ENCODE measurements at regions not wholly inside any gene's neighbourhood (a gene's known extent, or its start where the extent isn't known, plus 50 kb on each side); places are given as distances from the start of the nearest gene placed in this dataset.

DNA sequence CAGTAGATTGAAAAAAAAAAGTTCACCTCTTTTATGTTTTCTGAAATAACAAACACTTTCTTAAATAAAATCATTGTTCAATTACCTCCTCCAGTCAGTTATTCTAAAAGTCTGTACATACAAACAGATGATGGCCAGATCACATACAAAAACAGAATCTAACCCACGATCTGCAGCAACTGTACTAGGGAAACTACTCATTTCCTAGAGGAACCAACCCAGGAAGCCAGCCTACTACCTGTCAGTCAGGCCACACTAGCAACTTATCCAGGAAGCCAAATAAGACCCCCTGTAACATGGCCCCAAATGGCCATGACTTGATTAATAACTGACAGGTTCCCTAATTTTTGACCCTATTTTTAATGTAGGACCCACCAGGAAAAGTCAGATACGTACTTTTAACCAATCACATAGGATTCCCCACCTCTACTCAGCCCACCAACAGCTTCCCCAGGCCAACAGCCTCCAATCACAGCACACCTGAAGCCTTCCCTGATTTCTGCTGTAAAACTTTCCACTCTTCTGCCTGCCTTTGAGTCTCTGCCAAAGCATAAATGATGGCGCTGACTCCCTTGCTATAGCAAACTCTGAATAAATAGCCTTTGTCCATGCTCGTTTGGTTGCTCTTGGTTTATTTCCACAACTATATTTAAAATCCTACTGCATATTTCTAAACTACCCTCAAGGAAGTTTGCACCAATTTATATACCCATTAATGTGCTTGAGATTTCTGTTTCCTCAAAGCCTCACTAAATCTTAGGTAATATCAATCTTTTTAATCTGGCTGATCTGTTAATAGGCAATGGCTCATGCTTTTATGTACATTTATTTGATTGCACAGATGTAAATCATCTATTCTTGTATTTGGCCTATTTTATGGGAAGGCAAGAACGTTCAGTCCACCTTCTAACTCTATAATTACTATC lies 486.4 kb downstream of the FBXO15 start:
- no peak overlapping the region for H3K14ac ChIP-seq (ENCODE audit: low read length in 2 of 2)
- H2AK5ac ChIP-seq (ENCODE audit: low read length, severe bottlenecking): no peak overlapping the region
- H3K18ac ChIP-seq (ENCODE audit: low read depth in 1 of 2, low read length in 2 of 2): no peak overlapping the region
- no peak overlapping the region for H2BK5ac ChIP-seq (ENCODE audit: low read depth, low read length, poor library complexity, severe bottlenecking)
- no peaks in the 10 kb centered on the region for H3K36me3 ChIP-seq (ENCODE audit: control insufficient read depth in 1 of 2, insufficient read depth in 2 of 2, low read depth in 1 of 2, low read length in 2 of 2)
- H4K8ac ChIP-seq (ENCODE audit: low read length): no peak overlapping the region
- H3K4ac ChIP-seq (ENCODE audit: low read depth in 1 of 2, low read length in 2 of 2): no peak overlapping the region
- WGBS: 87% methylated on average over 4 of the region's 5 CpGs
- no peak overlapping the region for H3K23ac ChIP-seq (ENCODE audit: low read length in 2 of 2)
- no peaks in the 10 kb centered on the region for H3K27me3 ChIP-seq (ENCODE audit: control insufficient read depth in 1 of 2, insufficient read depth in 1 of 2, low read length in 2 of 2)
- no peak overlapping the region for H2BK12ac ChIP-seq (ENCODE audit: low read length in 2 of 2)
- no peak overlapping the region for H2BK15ac ChIP-seq (ENCODE audit: low read depth, poor library complexity, severe bottlenecking)
- no peaks in the 10 kb centered on the region for H3K4me1 ChIP-seq (ENCODE audit: control insufficient read depth, insufficient read depth, low read depth, low read length)
- no peaks in the 10 kb centered on the region for H3K79me1 ChIP-seq (replicated peaks; ENCODE audit: low read length, poor library complexity, severe bottlenecking)
- H3K4me3 ChIP-seq (ENCODE audit: insufficient read depth in 1 of 2, low read depth in 1 of 2, low read length in 2 of 2): no peak overlapping the region
- no peak overlapping the region for H3K4me2 ChIP-seq (ENCODE audit: low read length, poor library complexity, severe bottlenecking)
- H3K27ac ChIP-seq (ENCODE audit: low read length, poor library complexity, severe bottlenecking): no peak overlapping the region
- no peak for DNase-seq
- no peaks in the 10 kb centered on the region for H3K9me3 ChIP-seq (ENCODE audit: control insufficient read depth, low read length)
- no peak overlapping the region for H4K91ac ChIP-seq (ENCODE audit: low read length)
- H3K9ac ChIP-seq (ENCODE audit: low read length): no peak overlapping the region
- H2AFZ ChIP-seq (ENCODE audit: low read depth, low read length): no peak overlapping the region
- H2BK120ac ChIP-seq (ENCODE audit: low read depth, low read length): no peak overlapping the region

DNA sequence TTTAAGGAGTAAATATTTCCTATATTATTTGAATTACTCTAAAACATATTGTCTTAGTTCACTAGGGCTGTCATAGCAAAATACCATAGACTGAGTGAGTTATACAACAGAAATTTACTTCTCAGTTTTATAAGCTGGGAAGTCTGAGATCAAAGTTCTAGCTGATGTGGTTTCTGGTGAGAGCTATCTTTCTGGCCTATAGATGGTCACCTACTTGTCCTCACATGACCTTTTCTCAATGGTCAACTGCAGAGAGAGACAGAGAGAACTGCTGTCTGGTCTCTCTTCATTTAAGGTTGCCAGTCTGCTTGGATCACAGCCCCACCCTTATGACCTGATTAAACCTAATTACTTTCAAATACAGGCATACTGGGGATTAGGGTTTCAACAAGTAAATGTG lies 490.9 kb downstream of the FBXO15 start:
- H2BK12ac ChIP-seq (ENCODE audit: low read length in 2 of 2): no peak overlapping the region
- no peak overlapping the region for H4K91ac ChIP-seq (ENCODE audit: low read length)
- H4K8ac ChIP-seq (ENCODE audit: low read length): no peak overlapping the region
- H2BK5ac ChIP-seq (ENCODE audit: low read depth, low read length, poor library complexity, severe bottlenecking): no peak overlapping the region
- no peaks in the 10 kb centered on the region for H3K4me1 ChIP-seq (ENCODE audit: control insufficient read depth, insufficient read depth, low read depth, low read length)
- H3K27me3 ChIP-seq (ENCODE audit: control insufficient read depth in 1 of 2, insufficient read depth in 1 of 2, low read length in 2 of 2): no peaks in the 10 kb centered on the region
- no peak overlapping the region for H3K14ac ChIP-seq (ENCODE audit: low read length in 2 of 2)
- no peak overlapping the region for H2AK5ac ChIP-seq (ENCODE audit: low read length, severe bottlenecking)
- H2BK120ac ChIP-seq (ENCODE audit: low read depth, low read length): no peak overlapping the region
- H3K18ac ChIP-seq (ENCODE audit: low read depth in 1 of 2, low read length in 2 of 2): no peak overlapping the region
- H2AFZ ChIP-seq (ENCODE audit: low read depth, low read length): no peak overlapping the region
- H3K4me2 ChIP-seq (ENCODE audit: low read length, poor library complexity, severe bottlenecking): no peak overlapping the region
- H3K79me1 ChIP-seq (replicated peaks; ENCODE audit: low read length, poor library complexity, severe bottlenecking): no peaks in the 10 kb centered on the region
- no peak overlapping the region for H2BK15ac ChIP-seq (ENCODE audit: low read depth, poor library complexity, severe bottlenecking)
- no peak for DNase-seq
- no peak overlapping the region for H3K27ac ChIP-seq (ENCODE audit: low read length, poor library complexity, severe bottlenecking)
- no peak overlapping the region for H3K23ac ChIP-seq (ENCODE audit: low read length in 2 of 2)
- H3K9ac ChIP-seq (ENCODE audit: low read length): no peak overlapping the region
- no peak overlapping the region for H3K4me3 ChIP-seq (ENCODE audit: insufficient read depth in 1 of 2, low read depth in 1 of 2, low read length in 2 of 2)
- no peak overlapping the region for H3K4ac ChIP-seq (ENCODE audit: low read depth in 1 of 2, low read length in 2 of 2)
- H3K9me3 ChIP-seq (ENCODE audit: control insufficient read depth, low read length): no peaks in the 10 kb centered on the region
- H3K36me3 ChIP-seq (ENCODE audit: control insufficient read depth in 1 of 2, insufficient read depth in 2 of 2, low read depth in 1 of 2, low read length in 2 of 2): no peaks in the 10 kb centered on the region

DNA sequence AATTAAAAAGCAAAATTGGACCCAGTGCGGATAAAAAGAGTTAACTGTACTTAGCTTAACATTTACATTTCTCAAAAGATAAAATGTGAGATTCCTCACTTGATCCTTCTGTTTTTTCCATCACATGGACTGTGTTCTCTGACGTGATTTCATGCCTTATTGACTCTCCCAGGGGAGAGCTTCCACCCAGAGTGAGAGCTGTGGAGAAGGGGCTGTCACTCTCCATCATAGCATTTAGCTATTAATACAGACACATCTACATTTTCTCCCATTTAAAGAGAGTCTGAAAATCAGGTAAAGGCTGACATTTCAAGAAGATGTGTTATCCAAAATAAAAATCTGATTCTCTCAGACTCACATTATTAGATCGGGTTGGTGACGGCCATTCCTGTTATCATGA lies 493.8 kb downstream of the FBXO15 start:
- Histone ChIP-seq H3K79me1 (replicated peaks; ENCODE audit: low read length, poor library complexity, severe bottlenecking) (no peaks in the 10 kb centered on the region), H3K9me3 (ENCODE audit: control insufficient read depth, low read length) (no peaks in the 10 kb centered on the region), H2AFZ (ENCODE audit: low read depth, low read length) (no peak overlapping the region), H3K4ac (ENCODE audit: low read depth in 1 of 2, low read length in 2 of 2) (no peak overlapping the region), H2BK12ac (ENCODE audit: low read length in 2 of 2) (no peak overlapping the region), H3K4me3 (ENCODE audit: insufficient read depth in 1 of 2, low read depth in 1 of 2, low read length in 2 of 2) (no peak overlapping the region), H2BK15ac (ENCODE audit: low read depth, poor library complexity, severe bottlenecking) (no peak overlapping the region), H3K23ac (ENCODE audit: low read length in 2 of 2) (no peak overlapping the region), H3K14ac (ENCODE audit: low read length in 2 of 2) (no peak overlapping the region), H2BK120ac (ENCODE audit: low read depth, low read length) (no peak overlapping the region), H3K4me1 (ENCODE audit: control insufficient read depth, insufficient read depth, low read depth, low read length) (no peaks in the 10 kb centered on the region), H2BK5ac (ENCODE audit: low read depth, low read length, poor library complexity, severe bottlenecking) (no peak overlapping the region), H4K8ac (ENCODE audit: low read length) (no peak overlapping the region), H3K9ac (ENCODE audit: low read length) (no peak overlapping the region), H3K18ac (ENCODE audit: low read depth in 1 of 2, low read length in 2 of 2) (no peak overlapping the region), H4K91ac (ENCODE audit: low read length) (no peak overlapping the region), H3K27me3 (ENCODE audit: control insufficient read depth in 1 of 2, insufficient read depth in 1 of 2, low read length in 2 of 2) (no peaks in the 10 kb centered on the region), H3K27ac (ENCODE audit: low read length, poor library complexity, severe bottlenecking) (no peak overlapping the region), H3K4me2 (ENCODE audit: low read length, poor library complexity, severe bottlenecking) (no peak overlapping the region), H3K36me3 (ENCODE audit: control insufficient read depth in 1 of 2, insufficient read depth in 2 of 2, low read depth in 1 of 2, low read length in 2 of 2) (no peaks in the 10 kb centered on the region), H2AK5ac (ENCODE audit: low read length, severe bottlenecking) (no peak overlapping the region)
- 92% methylated on average over 4 of the region's 4 CpGs for WGBS
- no peak for DNase-seq

DNA sequence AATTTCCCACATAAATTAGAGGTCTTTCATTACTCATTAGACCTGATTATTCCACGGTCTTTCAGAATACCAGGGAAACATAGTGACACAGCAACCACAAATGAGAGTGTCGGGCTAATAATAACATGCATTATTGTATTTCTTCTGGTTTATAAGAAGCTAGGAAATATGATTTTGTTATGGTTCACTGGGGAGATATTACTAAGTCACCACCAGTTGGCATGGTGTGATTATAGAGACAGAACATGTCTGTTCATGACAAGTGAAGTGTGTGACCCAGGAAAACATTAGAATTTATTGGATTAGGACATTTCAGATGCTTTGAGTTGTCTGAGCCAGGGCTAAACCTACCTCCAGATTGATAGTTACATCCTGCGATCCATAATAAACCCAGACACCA lies 494.4 kb downstream of the FBXO15 start:
- H3K4ac ChIP-seq (ENCODE audit: low read depth in 1 of 2, low read length in 2 of 2): no peak overlapping the region
- H3K4me3 ChIP-seq (ENCODE audit: insufficient read depth in 1 of 2, low read depth in 1 of 2, low read length in 2 of 2): no peak overlapping the region
- DNase-seq: no peak
- H3K4me2 ChIP-seq (ENCODE audit: low read length, poor library complexity, severe bottlenecking): no peak overlapping the region
- no peaks in the 10 kb centered on the region for H3K4me1 ChIP-seq (ENCODE audit: control insufficient read depth, insufficient read depth, low read depth, low read length)
- no peak overlapping the region for H2BK15ac ChIP-seq (ENCODE audit: low read depth, poor library complexity, severe bottlenecking)
- no peak overlapping the region for H2BK120ac ChIP-seq (ENCODE audit: low read depth, low read length)
- 79% methylated on average over 2 of the region's 3 CpGs for WGBS
- H2BK5ac ChIP-seq (ENCODE audit: low read depth, low read length, poor library complexity, severe bottlenecking): no peak overlapping the region
- H4K91ac ChIP-seq (ENCODE audit: low read length): no peak overlapping the region
- no peak overlapping the region for H4K8ac ChIP-seq (ENCODE audit: low read length)
- H3K14ac ChIP-seq (ENCODE audit: low read length in 2 of 2): no peak overlapping the region
- no peaks in the 10 kb centered on the region for H3K36me3 ChIP-seq (ENCODE audit: control insufficient read depth in 1 of 2, insufficient read depth in 2 of 2, low read depth in 1 of 2, low read length in 2 of 2)
- H2AK5ac ChIP-seq (ENCODE audit: low read length, severe bottlenecking): no peak overlapping the region
- no peaks in the 10 kb centered on the region for H3K79me1 ChIP-seq (replicated peaks; ENCODE audit: low read length, poor library complexity, severe bottlenecking)
- no peak overlapping the region for H2AFZ ChIP-seq (ENCODE audit: low read depth, low read length)
- no peaks in the 10 kb centered on the region for H3K27me3 ChIP-seq (ENCODE audit: control insufficient read depth in 1 of 2, insufficient read depth in 1 of 2, low read length in 2 of 2)
- no peak overlapping the region for H3K23ac ChIP-seq (ENCODE audit: low read length in 2 of 2)
- no peaks in the 10 kb centered on the region for H3K9me3 ChIP-seq (ENCODE audit: control insufficient read depth, low read length)
- no peak overlapping the region for H3K18ac ChIP-seq (ENCODE audit: low read depth in 1 of 2, low read length in 2 of 2)
- no peak overlapping the region for H2BK12ac ChIP-seq (ENCODE audit: low read length in 2 of 2)
- H3K9ac ChIP-seq (ENCODE audit: low read length): no peak overlapping the region
- no peak overlapping the region for H3K27ac ChIP-seq (ENCODE audit: low read length, poor library complexity, severe bottlenecking)
